NCI-H446 (cell line): ENCODE measurements at regions not wholly inside any gene's neighbourhood (a gene's known extent, or its start where the extent isn't known, plus 50 kb on each side); places are given as distances from the start of the nearest gene placed in this dataset.
"Not testable (repeated sequence)": the region's sequence is repeated elsewhere in the genome, so short reads cannot be mapped to it uniquely, and the experiment has no call there.

Experiments used
- DNase-seq, 2 experiments: peaks; one replicate each; lab custom pipeline; 2025; lab: John Stamatoyannopoulos, UW

GRCh38 chr3:94821241-94821640, 758.4 kb downstream of the NSUN3 start:
- peak in 1 of 2 experiments; percentile 34 for DNase-seq

- DNase-seq = no peak
These were observed 759.4 kb downstream of the NSUN3 start for GRCh38 chr3:94822298-94822697.

GRCh38 chr3:94846251-94846650, 783.4 kb downstream of the NSUN3 start:
- not testable (repeated sequence) for DNase-seq

GRCh38 chr3:94862703-94863102, 799.8 kb downstream of the NSUN3 start:
- DNase-seq = peak; percentile 6 to 70

- DNase-seq = no peak
These were observed 806.2 kb downstream of the NSUN3 start for GRCh38 chr3:94869059-94869547.

- no peak for DNase-seq
These were observed 810.9 kb downstream of the NSUN3 start for GRCh38 chr3:94873751-94874150.

- no peak for DNase-seq
These were observed 812.3 kb downstream of the NSUN3 start for GRCh38 chr3:94875149-94875548.

GRCh38 chr3:94887065-94887464, 824.2 kb downstream of the NSUN3 start:
- DNase-seq = no peak

- DNase-seq = no peak
These were observed 834.1 kb downstream of the NSUN3 start for GRCh38 chr3:94896994-94897393.

GRCh38 chr3:94904156-94904674, 841.4 kb downstream of the NSUN3 start:
- no peak for DNase-seq

- DNase-seq = no peak
These were observed 846.9 kb downstream of the NSUN3 start for GRCh38 chr3:94909726-94910125.

- no peak for DNase-seq
These were observed 849.8 kb downstream of the NSUN3 start for GRCh38 chr3:94912656-94913055.

GRCh38 chr3:94927175-94927574, 864.3 kb downstream of the NSUN3 start:
- DNase-seq = no peak

- DNase-seq = no peak
These were observed 866.1 kb downstream of the NSUN3 start for GRCh38 chr3:94928921-94929320.

GRCh38 chr3:94935738-94936580, 873.1 kb downstream of the NSUN3 start:
- no peak for DNase-seq

- no peak for DNase-seq
These were observed 875.1 kb downstream of the NSUN3 start for GRCh38 chr3:94937980-94938379.

GRCh38 chr3:94946683-94947082, 883.8 kb downstream of the NSUN3 start:
- DNase-seq = no peak

GRCh38 chr3:94961423-94962100, 898.7 kb downstream of the NSUN3 start:
- DNase-seq = no peak

- DNase-seq = no peak
These were observed 903.1 kb downstream of the NSUN3 start for GRCh38 chr3:94965867-94966475.

- DNase-seq = no peak
These were observed 904.3 kb downstream of the NSUN3 start for GRCh38 chr3:94967196-94967595.

- DNase-seq = no peak
These were observed 905.7 kb downstream of the NSUN3 start for GRCh38 chr3:94968519-94968918.

GRCh38 chr3:94972066-94972465, 909.2 kb downstream of the NSUN3 start:
- no peak for DNase-seq

GRCh38 chr3:94978084-94978483, 915.2 kb downstream of the NSUN3 start:
- no peak for DNase-seq
